SK-N-SH treated with all-trans-retinoic acid at 6 μM for 48 hours (cell line): ENCODE measurements at regions not wholly inside any gene's neighbourhood (a gene's known extent, or its start where the extent isn't known, plus 50 kb on each side); places are given as distances from the start of the nearest gene placed in this dataset.

Experiments used
- ATAC-seq: fragments of 200-7000 bp; cut with Tn5 transposase; 3 replicates; pipeline ENCODE4 v1.9.1; 2020; ENCODE audit warnings: mild to moderate bottlenecking, moderate library complexity
- ARNTL ChIP-seq: fragments of 450-650 bp; formaldehyde crosslinking; IDR thresholded peaks from 2 replicates; pipeline ENCODE4 v1.5.0; 2020; ENCODE audit warnings: low read depth, mild to moderate bottlenecking, moderate library complexity, borderline replicate concordance
- CSDC2 ChIP-seq: fragments of 250-450 bp; sonication (Bioruptor Pico); IDR thresholded peaks from 2 replicates; pipeline ENCODE4 v1.5.0; 2020; ENCODE audit warnings: mild to moderate bottlenecking, moderate library complexity
- ESRRG ChIP-seq: fragments of 250-450 bp; sonication (Bioruptor Pico); IDR thresholded peaks from 2 replicates; pipeline ENCODE4 v1.6.1; 2021; ENCODE audit warnings: mild to moderate bottlenecking
- GLIS3 ChIP-seq: fragments of 250-450 bp; sonication (Bioruptor Pico); IDR thresholded peaks from 2 replicates; pipeline ENCODE4 v1.5.0; 2020; ENCODE audit warnings: mild to moderate bottlenecking, moderate library complexity
- ISL1 ChIP-seq: fragments of 250-450 bp; sonication (Bioruptor Pico); IDR thresholded peaks from 2 replicates; pipeline ENCODE4 v2.1.2; 2022; ENCODE audit warnings: mild to moderate bottlenecking, moderate library complexity
- OSR1 ChIP-seq: fragments of 250-450 bp; sonication (Bioruptor Pico); IDR thresholded peaks from 2 replicates; pipeline ENCODE4 v1.8.0; 2022; ENCODE audit warnings: moderate library complexity, mild to moderate bottlenecking, inconsistent platforms
- PPARA ChIP-seq: fragments of 250-450 bp; sonication (Bioruptor Pico); IDR thresholded peaks from 2 replicates; pipeline ENCODE4 v1.5.0; 2020; ENCODE audit warnings: mild to moderate bottlenecking, borderline replicate concordance
- RARB ChIP-seq: fragments of 250-450 bp; sonication (Bioruptor Pico); IDR thresholded peaks from 2 replicates; pipeline ENCODE4 v1.8.0; 2021; ENCODE audit warnings: mild to moderate bottlenecking, moderate library complexity
- SNAI2 ChIP-seq: fragments of 250-450 bp; sonication (Bioruptor Pico); IDR thresholded peaks from 2 replicates; pipeline ENCODE4 v1.5.0; 2020; ENCODE audit warnings: mild to moderate bottlenecking, moderate library complexity
- TCF4 ChIP-seq: fragments of 250-450 bp; sonication (Bioruptor Pico); IDR thresholded peaks from 2 replicates; pipeline ENCODE4 v1.8.0; 2021; ENCODE audit warnings: mild to moderate bottlenecking, moderate library complexity, borderline replicate concordance
- TOX ChIP-seq: fragments of 250-450 bp; sonication (Bioruptor Pico); IDR thresholded peaks from 2 replicates; pipeline ENCODE4 v1.8.0; 2021; ENCODE audit warnings: mild to moderate bottlenecking, moderate library complexity, borderline replicate concordance
- ZC3H10 ChIP-seq: fragments of 250-450 bp; sonication (Bioruptor Pico); IDR thresholded peaks from 2 replicates; pipeline ENCODE4 v1.5.1; 2021; ENCODE audit warnings: mild to moderate bottlenecking, moderate library complexity
- ZFP30 ChIP-seq: fragments of 450-650 bp; formaldehyde crosslinking; IDR thresholded peaks from 2 replicates; pipeline ENCODE4 v1.5.0; 2022; ENCODE audit warnings: mild to moderate bottlenecking, moderate library complexity
- ZNF565 ChIP-seq: fragments of 450-650 bp; formaldehyde crosslinking; conservative IDR thresholded peaks from 2 replicates; pipeline ENCODE4 v1.5.0; 2020; ENCODE audit warnings: low read depth, mild to moderate bottlenecking, moderate library complexity
- ZNF70 ChIP-seq: fragments of 450-650 bp; formaldehyde crosslinking; IDR thresholded peaks from 2 replicates; pipeline ENCODE4 v1.5.0; 2020; ENCODE audit warnings: mild to moderate bottlenecking, moderate library complexity
- ZNF8 ChIP-seq: fragments of 450-650 bp; formaldehyde crosslinking; IDR thresholded peaks from 2 replicates; pipeline ENCODE4 v1.5.0; 2020; ENCODE audit warnings: mild to moderate bottlenecking, moderate library complexity
- TF ChIP-seq, protein P1 (sequence below): fragments of 250-450 bp; sonication (Bioruptor Pico); IDR thresholded peaks from 2 replicates; pipeline ENCODE4 v1.5.1; 2020; ENCODE audit warnings: low read depth, mild to moderate bottlenecking, moderate library complexity
- TF ChIP-seq, protein P2 (sequence below): fragments of 250-450 bp; sonication (Bioruptor Pico); IDR thresholded peaks from 2 replicates; pipeline ENCODE4 v1.5.1; 2021; ENCODE audit warnings: mild to moderate bottlenecking, moderate library complexity
- TF ChIP-seq, protein P3 (sequence below): fragments of 250-450 bp; sonication (Bioruptor Pico); IDR thresholded peaks from 2 replicates; pipeline ENCODE4 v1.8.0; 2021; ENCODE audit warnings: low read depth, mild to moderate bottlenecking, moderate library complexity, borderline replicate concordance
- TF ChIP-seq, protein P4 (sequence below): fragments of 250-450 bp; sonication (Bioruptor Pico); IDR thresholded peaks from 2 replicates; pipeline ENCODE4 v1.8.0; 2020; ENCODE audit warnings: mild to moderate bottlenecking, moderate library complexity, borderline replicate concordance
- TF ChIP-seq, protein P5 (sequence below): fragments of 250-450 bp; sonication (Bioruptor Pico); IDR thresholded peaks from 2 replicates; pipeline ENCODE4 v1.5.0; 2020; ENCODE audit warnings: mild to moderate bottlenecking, moderate library complexity

DNA sequence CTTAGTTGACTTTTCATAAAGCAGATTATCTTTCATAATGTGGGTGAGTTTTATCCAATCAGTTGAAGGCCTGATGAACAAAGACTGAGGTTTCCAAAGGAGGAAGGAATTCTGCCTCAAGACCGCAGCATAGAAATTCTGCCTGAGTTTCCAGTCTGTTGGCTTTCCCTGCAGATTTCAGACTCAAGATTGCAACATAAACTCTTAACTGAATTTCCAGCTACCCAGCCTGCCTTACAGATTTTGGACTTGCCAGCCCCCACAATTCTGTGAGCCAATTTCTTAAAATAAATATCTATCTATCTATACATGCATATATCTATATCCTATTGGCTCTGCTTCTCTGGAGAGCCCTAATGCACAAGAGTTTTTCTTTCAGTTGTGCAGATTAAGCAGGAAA, 57.3 kb upstream of the SMLR1 start:
- TF ChIP-seq, protein P1, sequence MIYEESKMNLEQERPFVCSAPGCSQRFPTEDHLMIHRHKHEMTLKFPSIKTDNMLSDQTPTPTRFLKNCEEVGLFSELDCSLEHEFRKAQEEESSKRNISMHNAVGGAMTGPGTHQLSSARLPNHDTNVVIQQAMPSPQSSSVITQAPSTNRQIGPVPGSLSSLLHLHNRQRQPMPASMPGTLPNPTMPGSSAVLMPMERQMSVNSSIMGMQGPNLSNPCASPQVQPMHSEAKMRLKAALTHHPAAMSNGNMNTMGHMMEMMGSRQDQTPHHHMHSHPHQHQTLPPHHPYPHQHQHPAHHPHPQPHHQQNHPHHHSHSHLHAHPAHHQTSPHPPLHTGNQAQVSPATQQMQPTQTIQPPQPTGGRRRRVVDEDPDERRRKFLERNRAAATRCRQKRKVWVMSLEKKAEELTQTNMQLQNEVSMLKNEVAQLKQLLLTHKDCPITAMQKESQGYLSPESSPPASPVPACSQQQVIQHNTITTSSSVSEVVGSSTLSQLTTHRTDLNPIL (CRISPR knock-in tag), result no peak
- TF ChIP-seq ARNTL (CRISPR knock-in tag) (no peak), SNAI2 (CRISPR knock-in tag) (no peak), TOX (CRISPR knock-in tag) (no peak), TCF4 (CRISPR knock-in tag) (no peak), GLIS3 (CRISPR knock-in tag) (no peak), ESRRG (CRISPR knock-in tag) (no peak), OSR1 (CRISPR knock-in tag) (no peak), RARB (CRISPR knock-in tag) (no peak), CSDC2 (CRISPR knock-in tag) (no peak), ZNF70 (CRISPR knock-in tag) (no peak), PPARA (CRISPR knock-in tag) (no peak), ZFP30 (no peak), ZNF8 (CRISPR knock-in tag) (no peak)
- TF ChIP-seq, protein P2, sequence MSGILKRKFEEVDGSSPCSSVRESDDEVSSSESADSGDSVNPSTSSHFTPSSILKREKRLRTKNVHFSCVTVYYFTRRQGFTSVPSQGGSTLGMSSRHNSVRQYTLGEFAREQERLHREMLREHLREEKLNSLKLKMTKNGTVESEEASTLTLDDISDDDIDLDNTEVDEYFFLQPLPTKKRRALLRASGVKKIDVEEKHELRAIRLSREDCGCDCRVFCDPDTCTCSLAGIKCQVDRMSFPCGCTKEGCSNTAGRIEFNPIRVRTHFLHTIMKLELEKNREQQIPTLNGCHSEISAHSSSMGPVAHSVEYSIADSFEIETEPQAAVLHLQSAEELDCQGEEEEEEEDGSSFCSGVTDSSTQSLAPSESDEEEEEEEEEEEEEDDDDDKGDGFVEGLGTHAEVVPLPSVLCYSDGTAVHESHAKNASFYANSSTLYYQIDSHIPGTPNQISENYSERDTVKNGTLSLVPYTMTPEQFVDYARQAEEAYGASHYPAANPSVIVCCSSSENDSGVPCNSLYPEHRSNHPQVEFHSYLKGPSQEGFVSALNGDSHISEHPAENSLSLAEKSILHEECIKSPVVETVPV (CRISPR knock-in tag), result no peak
- TF ChIP-seq, protein P3, sequence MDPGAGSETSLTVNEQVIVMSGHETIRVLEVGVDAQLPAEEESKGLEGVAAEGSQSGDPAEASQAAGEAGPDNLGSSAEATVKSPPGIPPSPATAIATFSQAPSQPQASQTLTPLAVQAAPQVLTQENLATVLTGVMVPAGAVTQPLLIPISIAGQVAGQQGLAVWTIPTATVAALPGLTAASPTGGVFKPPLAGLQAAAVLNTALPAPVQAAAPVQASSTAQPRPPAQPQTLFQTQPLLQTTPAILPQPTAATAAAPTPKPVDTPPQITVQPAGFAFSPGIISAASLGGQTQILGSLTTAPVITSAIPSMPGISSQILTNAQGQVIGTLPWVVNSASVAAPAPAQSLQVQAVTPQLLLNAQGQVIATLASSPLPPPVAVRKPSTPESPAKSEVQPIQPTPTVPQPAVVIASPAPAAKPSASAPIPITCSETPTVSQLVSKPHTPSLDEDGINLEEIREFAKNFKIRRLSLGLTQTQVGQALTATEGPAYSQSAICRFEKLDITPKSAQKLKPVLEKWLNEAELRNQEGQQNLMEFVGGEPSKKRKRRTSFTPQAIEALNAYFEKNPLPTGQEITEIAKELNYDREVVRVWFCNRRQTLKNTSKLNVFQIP (CRISPR knock-in tag), result no peak
- TF ChIP-seq, protein P4, sequence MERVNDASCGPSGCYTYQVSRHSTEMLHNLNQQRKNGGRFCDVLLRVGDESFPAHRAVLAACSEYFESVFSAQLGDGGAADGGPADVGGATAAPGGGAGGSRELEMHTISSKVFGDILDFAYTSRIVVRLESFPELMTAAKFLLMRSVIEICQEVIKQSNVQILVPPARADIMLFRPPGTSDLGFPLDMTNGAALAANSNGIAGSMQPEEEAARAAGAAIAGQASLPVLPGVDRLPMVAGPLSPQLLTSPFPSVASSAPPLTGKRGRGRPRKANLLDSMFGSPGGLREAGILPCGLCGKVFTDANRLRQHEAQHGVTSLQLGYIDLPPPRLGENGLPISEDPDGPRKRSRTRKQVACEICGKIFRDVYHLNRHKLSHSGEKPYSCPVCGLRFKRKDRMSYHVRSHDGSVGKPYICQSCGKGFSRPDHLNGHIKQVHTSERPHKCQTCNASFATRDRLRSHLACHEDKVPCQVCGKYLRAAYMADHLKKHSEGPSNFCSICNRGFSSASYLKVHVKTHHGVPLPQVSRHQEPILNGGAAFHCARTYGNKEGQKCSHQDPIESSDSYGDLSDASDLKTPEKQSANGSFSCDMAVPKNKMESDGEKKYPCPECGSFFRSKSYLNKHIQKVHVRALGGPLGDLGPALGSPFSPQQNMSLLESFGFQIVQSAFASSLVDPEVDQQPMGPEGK (CRISPR knock-in tag), result no peak
- no peak for ATAC-seq

- no peak for ATAC-seq
- no peak for TF ChIP-seq ZNF565
- no peak for TF ChIP-seq ZFP30
- no peak for TF ChIP-seq ESRRG (CRISPR knock-in tag)
- TF ChIP-seq ZC3H10, result no peak
- TF ChIP-seq SNAI2 (CRISPR knock-in tag), result no peak
- TF ChIP-seq ISL1 (CRISPR knock-in tag), result no peak
- TF ChIP-seq, protein P5, sequence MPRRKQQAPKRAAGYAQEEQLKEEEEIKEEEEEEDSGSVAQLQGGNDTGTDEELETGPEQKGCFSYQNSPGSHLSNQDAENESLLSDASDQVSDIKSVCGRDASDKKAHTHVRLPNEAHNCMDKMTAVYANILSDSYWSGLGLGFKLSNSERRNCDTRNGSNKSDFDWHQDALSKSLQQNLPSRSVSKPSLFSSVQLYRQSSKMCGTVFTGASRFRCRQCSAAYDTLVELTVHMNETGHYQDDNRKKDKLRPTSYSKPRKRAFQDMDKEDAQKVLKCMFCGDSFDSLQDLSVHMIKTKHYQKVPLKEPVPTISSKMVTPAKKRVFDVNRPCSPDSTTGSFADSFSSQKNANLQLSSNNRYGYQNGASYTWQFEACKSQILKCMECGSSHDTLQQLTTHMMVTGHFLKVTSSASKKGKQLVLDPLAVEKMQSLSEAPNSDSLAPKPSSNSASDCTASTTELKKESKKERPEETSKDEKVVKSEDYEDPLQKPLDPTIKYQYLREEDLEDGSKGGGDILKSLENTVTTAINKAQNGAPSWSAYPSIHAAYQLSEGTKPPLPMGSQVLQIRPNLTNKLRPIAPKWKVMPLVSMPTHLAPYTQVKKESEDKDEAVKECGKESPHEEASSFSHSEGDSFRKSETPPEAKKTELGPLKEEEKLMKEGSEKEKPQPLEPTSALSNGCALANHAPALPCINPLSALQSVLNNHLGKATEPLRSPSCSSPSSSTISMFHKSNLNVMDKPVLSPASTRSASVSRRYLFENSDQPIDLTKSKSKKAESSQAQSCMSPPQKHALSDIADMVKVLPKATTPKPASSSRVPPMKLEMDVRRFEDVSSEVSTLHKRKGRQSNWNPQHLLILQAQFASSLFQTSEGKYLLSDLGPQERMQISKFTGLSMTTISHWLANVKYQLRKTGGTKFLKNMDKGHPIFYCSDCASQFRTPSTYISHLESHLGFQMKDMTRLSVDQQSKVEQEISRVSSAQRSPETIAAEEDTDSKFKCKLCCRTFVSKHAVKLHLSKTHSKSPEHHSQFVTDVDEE (CRISPR knock-in tag), result no peak
- no peak for TF ChIP-seq RARB (CRISPR knock-in tag)
- TF ChIP-seq, protein P4 (CRISPR knock-in tag), result no peak
- TF ChIP-seq, protein P3 (CRISPR knock-in tag), result no peak
- TF ChIP-seq ZNF8 (CRISPR knock-in tag), result no peak
- TF ChIP-seq, all 23 proteins: peak for 0
Measured at GRCh38 chr6:130771741-130772140, 55.5 kb upstream of the SMLR1 start.
